ENCODE measurements at regions not wholly inside any gene's neighbourhood (a gene's known extent, or its start where the extent isn't known, plus 50 kb on each side); places are given as distances from the start of the nearest gene placed in this dataset.

DNA sequence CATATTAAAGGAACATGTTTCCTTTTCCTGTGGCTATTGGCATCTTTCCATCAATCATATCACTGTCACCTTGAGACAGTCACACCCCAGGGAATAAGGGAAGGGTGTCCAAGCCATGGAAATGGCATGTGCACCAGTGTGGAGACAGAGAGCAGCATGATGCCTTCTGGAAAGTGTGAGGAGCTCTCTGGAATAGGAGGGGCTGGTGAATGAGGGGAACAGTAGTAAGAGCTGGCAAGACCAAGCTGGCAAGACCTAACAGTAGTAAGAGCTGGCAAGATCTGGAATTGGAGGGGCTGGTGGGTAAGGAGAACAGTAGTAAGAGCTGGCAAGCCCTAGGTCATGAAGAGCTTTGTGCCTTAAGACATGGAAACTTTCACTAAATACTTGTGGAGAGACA is 186.7 kb downstream of the C1orf94 start:
- TF ChIP-seq, protein P1, sequence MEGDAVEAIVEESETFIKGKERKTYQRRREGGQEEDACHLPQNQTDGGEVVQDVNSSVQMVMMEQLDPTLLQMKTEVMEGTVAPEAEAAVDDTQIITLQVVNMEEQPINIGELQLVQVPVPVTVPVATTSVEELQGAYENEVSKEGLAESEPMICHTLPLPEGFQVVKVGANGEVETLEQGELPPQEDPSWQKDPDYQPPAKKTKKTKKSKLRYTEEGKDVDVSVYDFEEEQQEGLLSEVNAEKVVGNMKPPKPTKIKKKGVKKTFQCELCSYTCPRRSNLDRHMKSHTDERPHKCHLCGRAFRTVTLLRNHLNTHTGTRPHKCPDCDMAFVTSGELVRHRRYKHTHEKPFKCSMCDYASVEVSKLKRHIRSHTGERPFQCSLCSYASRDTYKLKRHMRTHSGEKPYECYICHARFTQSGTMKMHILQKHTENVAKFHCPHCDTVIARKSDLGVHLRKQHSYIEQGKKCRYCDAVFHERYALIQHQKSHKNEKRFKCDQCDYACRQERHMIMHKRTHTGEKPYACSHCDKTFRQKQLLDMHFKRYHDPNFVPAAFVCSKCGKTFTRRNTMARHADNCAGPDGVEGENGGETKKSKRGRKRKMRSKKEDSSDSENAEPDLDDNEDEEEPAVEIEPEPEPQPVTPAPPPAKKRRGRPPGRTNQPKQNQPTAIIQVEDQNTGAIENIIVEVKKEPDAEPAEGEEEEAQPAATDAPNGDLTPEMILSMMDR (optimal IDR thresholded peaks at IDR 0.05 in 1 of 3, IDR thresholded peaks at IDR 0.05 in 1 of 3, conservative IDR thresholded peaks at IDR 0.05 in 1 of 3; ENCODE audit: extremely low read depth in 1 of 3, insufficient read depth in 2 of 3, low read length in 3 of 3): no peak
- no peak for TF ChIP-seq EZH2 (IDR thresholded peaks at IDR 0.05; ENCODE audit: low read length)
